VCaP (cell line): ENCODE measurements at regions not wholly inside any gene's neighbourhood (a gene's known extent, or its start where the extent isn't known, plus 50 kb on each side); places are given as distances from the start of the nearest gene placed in this dataset.

Experiments used
- H3K27ac ChIP-seq: fragments of 450-650 bp; 2 replicates; pipeline ENCODE4 v1.5.1; 2017
- TF ChIP-seq, protein P1 (sequence below): fragments of 450-650 bp; conservative IDR thresholded peaks from 2 replicates; pipeline ENCODE4 v1.5.1; 2017; ENCODE audit warnings: mild to moderate bottlenecking, moderate library complexity

DNA sequence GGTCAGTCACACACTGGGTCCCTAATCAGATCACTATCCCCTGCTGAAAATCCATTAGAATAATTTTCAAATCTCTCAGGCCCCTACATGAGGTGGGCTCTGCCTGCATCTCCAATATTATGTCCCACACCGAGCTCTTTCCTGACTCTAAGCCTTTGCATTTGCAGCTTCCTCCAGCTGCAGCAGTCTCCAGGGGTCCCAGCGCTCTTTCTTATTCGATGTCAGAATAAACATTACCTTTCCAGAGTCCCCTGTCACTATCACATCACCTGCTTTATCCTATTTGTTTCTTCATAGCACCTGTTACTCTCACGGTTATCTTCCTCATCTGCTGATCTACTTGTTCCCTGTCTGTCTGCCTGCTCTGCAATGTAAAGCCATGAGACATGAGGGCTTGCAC lies 57.3 kb upstream of the MON1B start:
- TF ChIP-seq, protein P1, sequence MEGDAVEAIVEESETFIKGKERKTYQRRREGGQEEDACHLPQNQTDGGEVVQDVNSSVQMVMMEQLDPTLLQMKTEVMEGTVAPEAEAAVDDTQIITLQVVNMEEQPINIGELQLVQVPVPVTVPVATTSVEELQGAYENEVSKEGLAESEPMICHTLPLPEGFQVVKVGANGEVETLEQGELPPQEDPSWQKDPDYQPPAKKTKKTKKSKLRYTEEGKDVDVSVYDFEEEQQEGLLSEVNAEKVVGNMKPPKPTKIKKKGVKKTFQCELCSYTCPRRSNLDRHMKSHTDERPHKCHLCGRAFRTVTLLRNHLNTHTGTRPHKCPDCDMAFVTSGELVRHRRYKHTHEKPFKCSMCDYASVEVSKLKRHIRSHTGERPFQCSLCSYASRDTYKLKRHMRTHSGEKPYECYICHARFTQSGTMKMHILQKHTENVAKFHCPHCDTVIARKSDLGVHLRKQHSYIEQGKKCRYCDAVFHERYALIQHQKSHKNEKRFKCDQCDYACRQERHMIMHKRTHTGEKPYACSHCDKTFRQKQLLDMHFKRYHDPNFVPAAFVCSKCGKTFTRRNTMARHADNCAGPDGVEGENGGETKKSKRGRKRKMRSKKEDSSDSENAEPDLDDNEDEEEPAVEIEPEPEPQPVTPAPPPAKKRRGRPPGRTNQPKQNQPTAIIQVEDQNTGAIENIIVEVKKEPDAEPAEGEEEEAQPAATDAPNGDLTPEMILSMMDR, result no peak
- H3K27ac ChIP-seq, result no peak overlapping the region

DNA sequence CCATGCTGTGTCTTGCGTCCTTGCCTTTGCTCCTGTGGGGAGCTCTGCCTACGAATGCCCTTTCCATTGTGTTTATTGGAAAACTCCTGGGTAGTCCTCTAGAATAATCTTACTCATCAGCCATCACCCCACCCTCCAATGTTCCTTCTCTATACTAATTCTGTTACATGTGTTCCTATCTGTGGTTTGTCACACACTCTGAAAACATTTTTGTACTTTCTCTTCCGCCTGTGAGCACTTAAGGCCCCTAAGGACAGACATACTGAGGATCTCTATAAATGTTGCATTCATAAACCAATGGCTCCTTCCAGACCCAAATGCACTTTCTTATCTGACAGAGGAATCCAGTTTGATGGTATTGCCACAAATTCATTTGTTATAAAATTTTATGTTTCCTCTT lies 53.9 kb upstream of the MON1B start:
- H3K27ac ChIP-seq, result no peak overlapping the region
- TF ChIP-seq, protein P1, result no peak
